Left ventricle myocardium inferior (tissue), 1 donor: ENCODE measurements at regions not wholly inside any gene's neighbourhood (a gene's known extent, or its start where the extent isn't known, plus 50 kb on each side); places are given as distances from the start of the nearest gene placed in this dataset.

Experiments used
- DNase-seq: peaks from one replicate; pipeline ENCODE4 v3.0.0-alpha.2; 2020
- H3K27ac ChIP-seq: fragments of 200-600 bp; replicated peaks from 2 replicates; pipeline ENCODE4 v1.8.0; 2021
- H3K27me3 ChIP-seq: fragments of 200-600 bp; 2 replicates; pipeline ENCODE4 v1.8.0; 2021; ENCODE audit warnings: low read depth
- H3K36me3 ChIP-seq: fragments of 200-600 bp; 2 replicates; pipeline ENCODE4 v1.8.0; 2021
- H3K4me1 ChIP-seq: fragments of 200-600 bp; 2 replicates; pipeline ENCODE4 v1.8.0; 2021
- H3K4me3 ChIP-seq: fragments of 200-600 bp; 2 replicates; pipeline ENCODE4 v1.8.0; 2021; ENCODE audit warnings: mild to moderate bottlenecking, moderate library complexity
- H3K9me3 ChIP-seq: fragments of 200-600 bp; replicated peaks from 2 replicates; pipeline ENCODE4 v1.8.0; 2021
- intact Hi-C: fragments of 100-400 bp; cut with micrococcal nuclease; formaldehyde crosslinking; loops from one replicate; pipeline ENCODE4 v1.11.0; 2022
- TF ChIP-seq, protein P1 (sequence below): fragments of 200-600 bp; IDR thresholded peaks from 2 replicates; pipeline ENCODE4 v1.8.0; 2021; ENCODE audit warnings: antibody characterized with exemption, mild to moderate bottlenecking, borderline replicate concordance
- donor health status: DM: no; HTN: yes; CAD: no; lungs with severe emphysema.

DNA sequence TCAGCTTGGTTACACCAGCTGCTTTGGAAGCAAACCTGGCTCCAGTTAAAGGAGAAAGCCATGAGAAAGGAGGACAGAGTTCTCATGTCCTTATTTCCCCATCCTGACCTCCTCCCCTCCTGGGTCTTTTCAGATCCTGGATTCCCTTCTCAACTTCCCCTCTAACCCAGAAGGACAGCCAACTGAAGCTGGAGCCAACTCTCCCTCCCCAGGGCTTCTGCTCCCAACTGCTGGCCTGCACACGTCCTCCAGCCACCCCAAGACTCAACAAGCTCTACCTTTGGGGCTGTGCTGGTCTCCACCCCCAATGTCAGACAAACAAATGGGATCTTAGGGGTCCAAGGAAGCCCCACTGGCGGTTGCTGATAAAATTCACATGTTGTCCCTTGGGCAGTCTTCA lies 651.1 kb upstream of the TBX3 start:
- Histone ChIP-seq H3K27ac (peak overlapping the region; percentile 69), H3K36me3 (no peaks in the 10 kb centered on the region), H3K27me3 (peaks cover 33% of the 10 kb centered on the region), H3K4me1 (peaks cover 35% of the 10 kb centered on the region), H3K4me3 (no peak overlapping the region), H3K9me3 (peaks cover under 1% of the 10 kb centered on the region)
- TF ChIP-seq, protein P1, sequence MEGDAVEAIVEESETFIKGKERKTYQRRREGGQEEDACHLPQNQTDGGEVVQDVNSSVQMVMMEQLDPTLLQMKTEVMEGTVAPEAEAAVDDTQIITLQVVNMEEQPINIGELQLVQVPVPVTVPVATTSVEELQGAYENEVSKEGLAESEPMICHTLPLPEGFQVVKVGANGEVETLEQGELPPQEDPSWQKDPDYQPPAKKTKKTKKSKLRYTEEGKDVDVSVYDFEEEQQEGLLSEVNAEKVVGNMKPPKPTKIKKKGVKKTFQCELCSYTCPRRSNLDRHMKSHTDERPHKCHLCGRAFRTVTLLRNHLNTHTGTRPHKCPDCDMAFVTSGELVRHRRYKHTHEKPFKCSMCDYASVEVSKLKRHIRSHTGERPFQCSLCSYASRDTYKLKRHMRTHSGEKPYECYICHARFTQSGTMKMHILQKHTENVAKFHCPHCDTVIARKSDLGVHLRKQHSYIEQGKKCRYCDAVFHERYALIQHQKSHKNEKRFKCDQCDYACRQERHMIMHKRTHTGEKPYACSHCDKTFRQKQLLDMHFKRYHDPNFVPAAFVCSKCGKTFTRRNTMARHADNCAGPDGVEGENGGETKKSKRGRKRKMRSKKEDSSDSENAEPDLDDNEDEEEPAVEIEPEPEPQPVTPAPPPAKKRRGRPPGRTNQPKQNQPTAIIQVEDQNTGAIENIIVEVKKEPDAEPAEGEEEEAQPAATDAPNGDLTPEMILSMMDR, result no peak
- peak; percentile 57 for DNase-seq
- intact Hi-C loops, result no loop called here

DNA sequence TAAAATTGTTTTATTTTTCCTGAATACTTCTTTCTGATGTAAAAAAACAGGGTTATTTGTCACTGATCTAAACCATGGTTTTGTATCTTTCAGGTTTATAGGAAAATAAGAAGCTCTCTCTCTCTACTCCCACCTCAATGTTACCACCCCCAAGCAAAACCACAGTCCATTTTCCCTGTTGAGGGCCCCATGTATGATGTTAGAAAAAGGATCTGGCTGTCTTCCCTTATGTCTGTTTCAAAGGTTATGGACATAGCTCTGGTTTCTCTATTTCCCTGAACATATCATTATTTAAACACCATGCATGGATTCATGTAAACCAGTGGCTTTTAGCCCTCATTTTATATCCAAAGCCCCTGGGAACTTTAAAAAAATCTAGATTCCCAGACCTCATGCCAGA lies 649.0 kb upstream of the TBX3 start:
- DNase-seq, result no peak
- intact Hi-C loops, result no loop called here
- TF ChIP-seq, protein P1, result no peak
- peaks cover 34% of the 10 kb centered on the region for H3K4me1 ChIP-seq
- H3K27ac ChIP-seq, result peak overlapping the region; percentile 22
- H3K27me3 ChIP-seq, result peaks cover 33% of the 10 kb centered on the region
- no peak overlapping the region for H3K4me3 ChIP-seq
- peaks cover 6% of the 10 kb centered on the region for H3K9me3 ChIP-seq
- no peaks in the 10 kb centered on the region for H3K36me3 ChIP-seq

DNA sequence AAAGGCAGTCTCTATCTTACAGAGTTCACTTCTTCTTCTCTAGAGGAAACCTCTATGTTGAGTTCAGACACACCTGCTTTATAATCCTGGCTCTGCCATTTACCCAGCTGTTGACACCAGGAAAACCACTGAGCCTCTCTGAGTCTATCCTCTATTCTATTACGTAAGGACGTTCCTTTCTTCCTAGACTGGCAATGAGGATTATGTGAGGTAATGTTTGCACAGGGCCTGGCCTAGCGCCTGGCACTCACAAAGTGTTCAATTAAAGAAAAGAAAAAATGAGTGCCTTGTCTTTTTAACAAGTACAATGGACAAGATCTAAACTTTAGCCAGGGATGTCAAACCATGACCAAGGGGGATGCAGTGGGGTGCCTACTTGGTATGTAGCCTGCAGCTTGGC lies 641.9 kb upstream of the TBX3 start:
- TF ChIP-seq, protein P1, result no peak
- DNase-seq, result no peak
- Histone ChIP-seq H3K27me3 (no peaks in the 10 kb centered on the region), H3K4me1 (peaks cover 9% of the 10 kb centered on the region), H3K27ac (peak overlapping the region; percentile 59), H3K36me3 (no peaks in the 10 kb centered on the region), H3K4me3 (no peak overlapping the region), H3K9me3 (peaks cover 6% of the 10 kb centered on the region)
- intact Hi-C loops, result no loop called here

DNA sequence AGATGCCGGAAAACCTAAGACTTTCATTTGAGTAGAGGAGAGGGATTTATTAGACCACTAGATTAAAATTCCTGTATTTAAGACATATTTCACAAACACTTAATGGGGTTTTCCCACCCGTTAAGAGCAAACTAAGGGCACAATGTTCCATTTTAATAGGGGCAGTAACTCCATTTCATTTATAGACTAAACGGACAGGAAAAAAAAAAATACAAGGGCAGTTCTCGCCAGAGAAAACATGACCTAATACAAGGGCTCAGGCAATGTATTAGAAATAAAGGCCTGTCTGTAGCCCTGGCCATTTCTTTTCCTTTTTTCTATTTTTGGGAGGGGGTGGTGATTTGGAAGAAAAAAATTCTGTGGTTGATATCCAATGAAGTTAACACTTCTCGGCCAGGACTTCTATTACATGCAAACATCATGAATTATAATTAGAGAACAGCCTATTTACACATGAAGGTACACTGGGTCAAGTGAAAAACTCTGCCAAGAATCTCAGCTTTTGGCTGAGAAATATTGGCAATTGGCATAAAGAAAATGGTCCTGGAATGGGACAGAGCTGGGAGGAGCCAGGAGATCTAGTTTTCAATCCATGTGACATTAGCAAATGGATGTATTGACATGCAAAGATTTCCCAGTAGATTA lies 641.1 kb upstream of the TBX3 start:
- Histone ChIP-seq H3K4me1 (peaks cover 9% of the 10 kb centered on the region), H3K27ac (peak overlapping the region; percentile 59), H3K27me3 (peaks cover 4% of the 10 kb centered on the region), H3K9me3 (peaks cover 6% of the 10 kb centered on the region), H3K4me3 (no peak overlapping the region), H3K36me3 (no peaks in the 10 kb centered on the region)
- no peak for DNase-seq
- TF ChIP-seq, protein P1, result no peak
- intact Hi-C loops, result no loop called here

DNA sequence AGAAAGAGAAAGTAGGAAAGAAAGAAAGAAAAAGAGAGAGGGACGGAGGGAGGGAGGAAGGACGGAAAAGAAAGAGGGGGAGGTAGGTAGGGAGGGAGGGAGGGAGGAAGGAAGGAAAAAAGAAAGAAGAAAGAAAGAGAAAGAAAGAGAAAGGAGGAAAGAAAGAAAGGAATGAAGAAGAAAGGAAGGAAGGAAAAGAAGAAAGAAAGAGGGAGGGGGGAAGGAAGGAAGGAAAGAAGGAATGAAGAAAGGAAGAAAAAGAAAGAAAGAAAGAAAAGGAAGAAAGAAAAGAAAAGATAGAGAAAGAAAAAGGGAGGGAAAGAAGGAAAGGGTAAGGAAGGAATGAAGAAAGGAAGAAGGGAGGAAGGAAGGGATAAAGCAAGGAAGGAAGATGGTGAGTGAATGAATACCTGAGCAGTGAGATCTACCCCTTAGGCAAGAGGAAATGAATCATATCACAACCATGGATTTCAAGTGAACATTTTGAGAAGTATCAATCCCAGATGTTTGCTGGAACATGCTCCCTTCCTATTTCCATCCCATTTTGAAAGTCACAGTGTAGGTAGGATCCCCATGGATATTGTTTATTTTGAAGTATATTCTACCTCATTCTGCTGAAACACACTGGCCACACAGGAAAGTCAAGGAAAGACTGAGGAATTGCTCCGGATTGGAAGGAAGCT lies 639.4 kb upstream of the TBX3 start:
- TF ChIP-seq, protein P1, result no peak
- Histone ChIP-seq H3K27ac (no peak overlapping the region), H3K9me3 (no peaks in the 10 kb centered on the region), H3K36me3 (no peaks in the 10 kb centered on the region), H3K4me1 (peaks cover 9% of the 10 kb centered on the region), H3K4me3 (no peak overlapping the region), H3K27me3 (peaks cover 5% of the 10 kb centered on the region)
- no peak for DNase-seq
- intact Hi-C loops, result no loop called here
